AG04449 (cell line): ENCODE measurements at regions not wholly inside any gene's neighbourhood (a gene's known extent, or its start where the extent isn't known, plus 50 kb on each side); places are given as distances from the start of the nearest gene placed in this dataset.

Experiments used
- CTCF ChIA-PET: fragments of 350-600 bp; formaldehyde crosslinking; extraction: SDS; loops from one replicate; lab custom pipeline; 2021; ENCODE audit warnings: antibody characterized with exemption; lab: Yijun Ruan, JAX
- POLR2A ChIA-PET: fragments of 400-600, 350-600 bp; formaldehyde crosslinking; extraction: SDS; loops from one replicate; lab custom pipeline; 2020; ENCODE audit warnings: antibody characterized with exemption, inconsistent platforms; lab: Yijun Ruan, JAX
- DNase-seq: peaks from one replicate; pipeline ENCODE4 v3.0.0-alpha.2; 2010; ENCODE audit warnings: low read depth, low spot score
- H3K4me3 ChIP-seq: 2 replicates; pipeline ENCODE4 v1.5.1; 2011; ENCODE audit warnings: low read depth, mild to moderate bottlenecking, control low read depth, low read length
- TF ChIP-seq, protein P1 (sequence below): IDR thresholded peaks from one replicate; pipeline ENCODE4 v1.5.1; 2011; ENCODE audit warnings: mild to moderate bottlenecking, moderate library complexity, low read length, control low read depth, inconsistent platforms; ENCODE audit not compliant: insufficient read depth; ENCODE audit errors: missing control alignments

DNA sequence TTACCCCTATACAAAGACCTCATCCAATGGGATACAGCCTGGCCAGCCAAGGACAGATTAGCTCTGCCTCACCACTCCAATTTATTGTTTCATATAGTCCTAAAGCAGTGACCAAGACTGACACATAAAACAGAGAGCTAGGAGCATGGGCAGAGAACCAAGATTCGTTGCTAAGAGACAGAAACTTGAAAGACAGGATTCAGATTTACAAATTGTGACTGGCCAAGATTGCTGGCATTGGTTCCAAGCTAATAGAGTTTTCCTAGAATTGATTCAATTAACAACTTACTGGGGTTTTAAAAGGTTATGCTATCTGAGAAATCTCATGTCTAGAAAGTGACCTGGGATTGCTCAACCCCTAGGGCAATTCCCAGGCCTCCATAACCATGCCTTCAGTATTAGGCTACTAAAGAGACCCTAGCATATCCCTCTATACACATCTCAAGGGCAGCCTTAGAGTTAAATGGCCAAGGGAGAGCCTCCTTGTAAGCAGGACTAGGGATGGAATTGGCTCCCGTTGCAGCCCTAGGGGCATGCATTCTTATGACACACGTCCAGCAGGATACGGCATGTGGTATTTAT is 75.6 kb downstream of the ICOS start:
- H3K4me3 ChIP-seq = no peak overlapping the region
- ChIA-PET CTCF (interaction anchor here (0.8 to 1.2 kb wide), 2 partner anchors 10 to 12 kb away, joined by 3 read pairs; no protein-coding TSS in a partner anchor), POLR2A (no interaction called here)
- TF ChIP-seq, protein P1, sequence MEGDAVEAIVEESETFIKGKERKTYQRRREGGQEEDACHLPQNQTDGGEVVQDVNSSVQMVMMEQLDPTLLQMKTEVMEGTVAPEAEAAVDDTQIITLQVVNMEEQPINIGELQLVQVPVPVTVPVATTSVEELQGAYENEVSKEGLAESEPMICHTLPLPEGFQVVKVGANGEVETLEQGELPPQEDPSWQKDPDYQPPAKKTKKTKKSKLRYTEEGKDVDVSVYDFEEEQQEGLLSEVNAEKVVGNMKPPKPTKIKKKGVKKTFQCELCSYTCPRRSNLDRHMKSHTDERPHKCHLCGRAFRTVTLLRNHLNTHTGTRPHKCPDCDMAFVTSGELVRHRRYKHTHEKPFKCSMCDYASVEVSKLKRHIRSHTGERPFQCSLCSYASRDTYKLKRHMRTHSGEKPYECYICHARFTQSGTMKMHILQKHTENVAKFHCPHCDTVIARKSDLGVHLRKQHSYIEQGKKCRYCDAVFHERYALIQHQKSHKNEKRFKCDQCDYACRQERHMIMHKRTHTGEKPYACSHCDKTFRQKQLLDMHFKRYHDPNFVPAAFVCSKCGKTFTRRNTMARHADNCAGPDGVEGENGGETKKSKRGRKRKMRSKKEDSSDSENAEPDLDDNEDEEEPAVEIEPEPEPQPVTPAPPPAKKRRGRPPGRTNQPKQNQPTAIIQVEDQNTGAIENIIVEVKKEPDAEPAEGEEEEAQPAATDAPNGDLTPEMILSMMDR = no peak
- no peak for DNase-seq

DNA sequence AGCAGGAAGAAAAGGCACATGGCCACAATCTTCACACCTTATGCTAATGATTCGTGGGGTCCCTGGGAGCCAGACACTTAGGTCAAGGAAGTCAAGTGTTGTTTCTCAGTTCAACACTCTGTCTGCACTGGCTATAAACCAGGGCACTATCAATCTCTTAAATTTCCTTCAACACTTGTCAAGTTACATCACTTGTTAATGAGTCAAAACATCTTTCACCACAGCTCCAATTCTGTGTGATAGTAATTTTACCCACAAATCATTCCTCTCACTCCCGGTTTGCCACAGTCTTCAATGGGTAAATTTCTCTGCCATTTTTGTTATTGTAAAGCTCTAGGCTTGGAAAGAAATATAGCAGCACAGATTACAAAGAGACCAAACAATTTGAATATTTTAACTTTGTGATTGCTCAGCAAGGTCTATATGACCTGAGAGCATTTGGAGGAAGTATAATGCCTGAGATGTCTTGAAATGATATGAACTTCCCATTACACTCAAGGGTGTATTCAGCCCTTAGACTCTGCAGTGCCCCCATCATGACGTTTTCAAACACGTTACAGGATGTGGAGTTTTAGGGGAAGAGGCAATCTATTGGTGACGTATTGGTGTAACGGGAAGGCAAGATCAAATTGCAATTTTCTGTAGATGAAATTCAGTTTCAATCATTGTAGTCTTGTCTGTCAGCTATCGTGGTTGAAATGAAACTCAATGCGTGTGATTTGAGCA is 78.7 kb downstream of the ICOS start:
- ChIA-PET CTCF (interaction anchor here (0.9 kb wide), 1 partner anchor 10 kb away, joined by 4 read pairs; no protein-coding TSS in a partner anchor), POLR2A (no interaction called here)
- TF ChIP-seq, protein P1 = no peak
- H3K4me3 ChIP-seq = no peak overlapping the region
- DNase-seq = no peak

DNA sequence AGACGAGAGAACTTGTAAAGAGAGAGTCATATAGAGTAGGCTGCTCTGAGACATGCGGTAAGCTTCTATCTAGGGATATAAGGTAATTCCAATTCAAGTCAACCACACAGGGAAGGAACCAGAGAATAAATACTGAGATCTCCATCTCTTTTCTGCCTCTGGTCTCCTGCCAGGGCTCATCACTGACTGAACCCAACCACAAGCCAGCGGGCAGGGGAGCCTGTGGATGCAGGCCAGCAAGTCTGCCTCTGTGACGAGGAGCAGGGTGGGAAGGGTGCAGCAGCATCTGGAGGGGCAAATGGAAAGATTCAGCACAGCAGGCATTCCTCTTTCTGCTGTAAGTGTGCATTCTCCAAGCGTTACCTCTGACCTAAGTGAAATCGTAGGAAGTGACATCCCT is 82.2 kb downstream of the ICOS start:
- TF ChIP-seq, protein P1 = no peak
- CTCF ChIA-PET = no interaction called here
- H3K4me3 ChIP-seq = no peak overlapping the region
- no peak for DNase-seq
- POLR2A ChIA-PET = no interaction called here

DNA sequence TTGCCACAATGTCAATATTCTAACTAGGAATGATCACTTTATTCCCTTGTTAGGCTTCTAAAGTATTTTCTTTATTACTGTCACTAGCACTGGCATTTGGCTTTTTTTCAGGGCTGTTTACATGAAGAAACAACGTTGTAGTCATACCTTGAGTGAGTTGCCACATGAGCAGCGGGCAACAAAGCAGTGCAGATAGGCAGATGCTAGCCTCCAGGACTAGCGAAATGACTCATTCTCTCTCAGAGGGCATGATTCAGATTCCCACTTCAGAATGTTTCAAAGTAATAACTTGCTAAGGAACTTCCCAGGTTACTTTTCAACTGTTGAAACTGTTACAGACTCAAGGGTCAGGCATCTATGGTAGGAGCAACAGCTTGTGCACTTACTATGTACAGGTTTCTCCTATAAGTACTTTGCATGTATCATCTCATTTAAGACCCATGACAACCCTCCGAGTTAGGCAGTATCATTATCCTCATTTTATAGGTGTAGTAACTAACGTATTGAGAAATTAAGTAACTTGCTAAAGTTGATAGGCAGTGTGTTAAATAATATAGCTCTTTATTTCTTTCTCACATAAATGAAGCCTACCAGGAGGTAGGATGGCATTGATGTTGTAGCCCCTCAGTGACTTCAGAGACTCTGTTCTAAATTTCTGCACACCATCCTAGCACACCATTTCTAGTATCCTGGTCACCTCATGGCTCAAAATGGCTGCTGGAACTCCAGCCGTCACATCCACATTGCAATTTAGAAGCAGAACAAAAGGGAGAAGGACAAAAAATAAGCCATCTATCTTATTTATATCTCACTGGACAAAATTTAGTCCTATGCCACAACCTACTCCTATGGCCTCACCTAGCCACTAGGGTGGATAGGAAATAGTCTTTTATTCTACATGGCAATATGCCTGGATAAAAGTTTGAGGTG is 83.3 kb downstream of the ICOS start:
- POLR2A ChIA-PET = no interaction called here
- CTCF ChIA-PET = no interaction called here
- DNase-seq = no peak
- TF ChIP-seq, protein P1 = no peak
- no peak overlapping the region for H3K4me3 ChIP-seq

DNA sequence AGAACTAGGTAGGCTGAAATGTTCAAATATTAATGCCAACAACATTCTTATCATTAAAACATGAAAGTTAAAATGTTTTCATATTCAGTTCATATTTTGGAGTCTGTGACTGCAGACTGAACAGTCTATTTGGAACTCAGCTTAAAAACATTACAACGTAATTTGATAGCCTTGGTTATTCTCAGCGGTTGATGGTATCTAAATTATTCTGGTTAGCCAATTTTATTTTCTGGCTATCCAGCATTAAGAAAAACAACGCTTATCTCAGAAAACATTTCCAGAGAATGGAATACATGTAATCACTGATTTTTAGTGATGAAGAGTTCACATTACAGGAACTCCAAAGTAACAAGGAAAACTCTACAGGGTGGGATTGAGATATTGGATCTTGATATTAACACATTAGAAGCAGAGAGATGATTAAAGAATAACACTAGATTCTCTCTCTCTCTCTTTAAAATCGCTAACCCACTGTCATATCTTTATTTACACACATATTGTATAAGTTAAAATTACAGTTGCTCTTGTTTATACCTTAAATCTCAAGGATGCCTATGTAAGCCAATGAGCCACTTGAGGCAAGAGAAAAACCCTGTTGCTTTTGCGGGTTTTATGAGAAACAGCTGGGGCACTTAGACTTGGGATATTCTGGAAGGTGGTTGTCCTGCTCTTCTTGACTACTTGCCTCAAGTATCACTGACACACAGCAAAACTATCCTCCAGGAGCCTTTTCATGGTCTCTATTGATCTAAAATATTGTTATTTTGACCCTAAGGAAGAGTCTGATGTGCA is 84.9 kb downstream of the ICOS start:
- TF ChIP-seq, protein P1 = no peak
- ChIA-PET POLR2A (no interaction called here), CTCF (interaction anchor here (1.6 kb wide), 1 partner anchor 9 kb away, joined by 3 read pairs; no protein-coding TSS in a partner anchor)
- DNase-seq = no peak
- no peak overlapping the region for H3K4me3 ChIP-seq
